GM21717 (cell line): ENCODE measurements at regions not wholly inside any gene's neighbourhood (a gene's known extent, or its start where the extent isn't known, plus 50 kb on each side); places are given as distances from the start of the nearest gene placed in this dataset.

Experiments
- ATAC-seq: cut with Tn5 transposase; IDR thresholded peaks from one replicate; pipeline ENCODE4 v1.9.1; 2021; ENCODE audit warnings: mild to moderate bottlenecking, moderate library complexity; ENCODE audit not compliant: unreplicated experiment

DNA sequence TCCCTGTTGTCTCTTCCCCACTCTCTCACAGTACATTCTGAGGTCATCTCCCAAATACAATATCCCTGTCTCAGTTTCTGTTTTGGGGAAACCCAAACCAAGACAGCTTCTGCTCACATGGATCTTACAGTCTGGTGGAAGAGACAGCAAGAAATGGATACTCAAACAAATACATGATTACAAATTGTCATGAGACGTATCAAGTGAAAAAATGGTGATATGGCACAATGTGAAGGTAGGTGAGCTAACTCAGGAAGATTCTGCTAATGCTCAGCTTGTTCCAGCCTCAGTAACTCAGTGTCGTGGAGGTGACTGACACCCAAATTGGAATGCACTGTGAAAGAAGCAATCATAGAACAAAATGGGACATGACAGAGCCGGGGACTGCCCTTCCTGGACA lies 68.3 kb downstream of the CHST1 start:
- no peak for ATAC-seq

DNA sequence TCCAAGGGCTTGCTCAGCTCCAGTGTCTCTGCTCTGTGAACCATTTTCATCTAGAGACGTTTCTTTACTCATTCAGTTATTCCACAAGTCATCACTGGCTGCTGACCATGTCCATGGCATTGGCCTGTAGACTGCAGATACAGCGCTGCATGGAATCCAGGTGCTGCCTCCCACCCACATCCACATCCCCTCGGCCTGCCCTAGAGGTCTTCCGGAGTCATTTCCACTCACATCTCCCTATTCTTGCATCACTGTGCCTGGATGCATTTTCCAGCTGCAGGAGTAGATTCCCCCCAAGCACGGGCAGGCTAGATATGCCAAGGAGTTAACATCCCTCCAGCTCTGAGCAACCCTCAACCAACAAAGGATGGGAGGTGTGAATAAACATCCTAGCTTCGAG lies 68.9 kb downstream of the CHST1 start:
- no peak for ATAC-seq

DNA sequence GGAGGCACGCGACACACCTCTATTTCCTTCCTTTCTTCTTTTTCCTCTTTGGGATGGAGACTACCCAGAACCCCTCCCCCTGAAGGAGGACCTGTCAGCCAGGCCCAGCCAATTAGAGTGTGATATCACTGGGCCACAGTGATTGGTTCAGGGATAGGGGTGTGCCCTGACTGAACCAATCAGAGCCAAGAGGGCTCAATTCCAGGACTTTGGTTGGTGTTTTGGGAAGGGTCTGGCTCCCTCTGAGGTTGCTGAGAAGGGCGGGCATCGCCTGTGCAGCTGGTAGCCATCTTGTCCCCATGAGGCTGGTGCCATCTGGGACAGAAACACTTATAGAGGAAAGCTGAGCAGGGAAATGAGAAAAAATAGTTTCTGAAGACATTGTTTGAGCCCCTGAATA lies 71.4 kb downstream of the CHST1 start:
- ATAC-seq = no peak

DNA sequence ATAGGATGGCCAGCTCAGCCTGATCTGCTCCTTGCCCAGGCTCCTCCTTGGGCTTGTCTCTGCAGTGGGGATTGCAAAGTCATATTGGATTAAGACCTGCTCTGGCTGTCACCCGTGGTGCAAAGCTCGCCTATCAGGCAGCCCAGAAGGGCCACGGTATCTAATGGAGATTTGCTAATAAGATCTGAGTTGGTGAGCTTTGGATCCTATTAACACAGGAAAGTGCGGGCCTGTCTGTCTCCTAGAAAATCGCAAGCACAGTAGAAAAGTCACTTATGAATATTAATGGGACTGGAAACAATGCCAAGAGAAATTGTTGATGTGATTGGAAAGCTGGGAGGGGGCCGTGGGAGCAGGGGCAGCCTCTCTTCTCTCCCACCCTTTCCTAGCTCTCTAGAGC lies 72.8 kb downstream of the CHST1 start:
- ATAC-seq = no peak

DNA sequence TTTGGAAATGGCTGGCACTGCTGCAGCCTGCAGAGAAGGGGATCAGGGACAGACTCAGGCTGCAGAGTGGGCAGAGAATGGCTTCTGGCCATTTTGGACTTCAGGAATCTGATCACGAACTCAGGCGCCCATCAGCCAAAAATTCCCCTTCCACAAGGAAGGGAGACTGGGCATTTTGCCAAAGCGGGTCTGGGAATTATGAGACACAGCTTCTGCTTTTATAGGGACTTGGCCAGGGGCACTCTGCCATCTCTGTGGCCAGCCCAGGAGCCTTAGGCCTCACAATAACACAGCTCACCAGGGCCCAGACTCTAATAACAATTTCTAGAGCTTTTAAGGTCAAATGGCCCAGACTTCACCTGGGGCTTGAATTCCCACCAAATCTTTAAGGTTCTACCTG lies 74.7 kb downstream of the CHST1 start:
- ATAC-seq = no peak

DNA sequence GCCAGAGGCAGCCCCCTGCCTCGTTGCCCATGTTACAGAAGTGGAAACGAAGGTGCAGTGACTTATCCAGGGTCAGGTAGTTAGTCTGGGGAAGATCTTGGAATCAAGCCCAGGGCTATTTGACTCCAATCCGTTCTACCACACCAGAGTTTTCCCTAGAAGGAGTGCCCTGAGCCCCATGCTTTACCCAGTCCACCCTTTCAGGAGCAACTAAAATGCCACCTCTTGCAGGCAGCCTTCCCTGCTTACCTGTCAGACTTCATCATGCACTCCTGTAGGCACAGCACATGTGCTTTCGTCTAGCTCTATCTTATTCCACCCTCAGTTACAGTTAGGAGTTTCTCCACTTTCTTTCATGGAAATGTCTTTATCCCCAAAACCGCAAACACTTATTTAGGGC lies 80.2 kb downstream of the CHST1 start:
- ATAC-seq = no peak

DNA sequence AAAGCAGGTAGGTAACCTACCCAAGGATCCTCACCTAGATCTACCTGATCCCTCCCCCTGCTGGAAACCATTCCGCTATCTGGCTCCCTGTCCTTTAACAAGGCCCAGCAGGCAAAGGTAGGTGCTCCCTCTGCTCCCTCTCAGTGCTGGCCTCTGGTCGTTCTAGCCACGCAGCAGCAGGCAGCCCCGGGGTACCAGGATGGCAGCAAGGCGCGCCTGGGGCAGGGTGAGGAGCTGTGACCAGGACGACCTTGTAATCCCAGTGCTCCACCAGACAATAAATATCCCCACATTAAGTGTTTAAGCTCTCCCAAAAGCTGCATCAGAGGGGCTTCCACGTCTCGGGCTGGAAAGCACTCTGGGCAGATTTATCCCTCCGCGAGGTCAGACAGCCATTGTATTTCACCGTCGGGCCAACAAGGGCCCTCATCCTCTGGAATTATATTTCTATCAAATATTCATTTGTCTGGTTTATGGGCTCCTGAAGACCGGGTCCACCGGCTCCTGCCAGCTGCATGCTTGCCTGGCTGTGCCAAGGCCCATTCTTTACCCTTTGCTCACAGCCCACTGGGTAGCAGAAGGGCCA lies 81.3 kb downstream of the CHST1 start:
- ATAC-seq = no peak

DNA sequence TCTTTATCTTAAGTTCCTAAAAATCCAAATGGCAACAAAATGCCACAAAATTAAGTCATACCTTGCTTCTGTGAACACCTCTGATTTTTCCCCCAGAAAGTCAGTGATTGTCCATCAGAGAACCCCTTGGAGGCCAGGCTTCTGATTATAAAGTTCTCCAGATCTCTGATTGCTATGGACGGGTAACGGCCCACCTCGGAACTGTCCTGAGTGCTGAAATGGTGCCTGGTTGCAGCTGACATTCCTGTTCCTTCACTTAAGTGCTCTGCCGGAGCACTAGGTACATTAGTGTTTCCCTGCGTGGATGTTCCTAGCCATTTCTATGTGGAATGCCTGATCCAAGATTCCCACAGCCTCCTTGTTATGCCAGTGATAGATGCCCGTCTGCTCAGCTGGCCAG lies 85.0 kb downstream of the CHST1 start:
- ATAC-seq = no peak

DNA sequence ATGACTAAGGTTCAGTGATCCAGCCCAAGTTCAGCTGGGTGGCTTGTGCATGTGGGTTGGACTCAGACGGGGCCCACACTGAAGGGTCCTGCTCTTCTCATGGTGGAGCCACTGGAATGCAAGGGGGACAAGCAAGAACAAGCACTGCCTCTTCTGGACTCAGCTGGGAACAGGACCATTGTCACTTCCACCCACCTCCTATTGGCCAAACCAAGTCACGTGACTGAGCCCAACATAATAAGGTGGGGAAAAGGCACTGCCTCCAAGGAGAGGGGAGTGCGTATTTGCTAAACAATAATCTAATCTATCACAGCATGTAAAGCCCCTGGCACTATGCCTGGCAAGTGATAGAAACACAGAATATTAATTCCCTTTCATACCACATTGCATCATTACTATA lies 87.1 kb downstream of the CHST1 start:
- ATAC-seq = no peak

DNA sequence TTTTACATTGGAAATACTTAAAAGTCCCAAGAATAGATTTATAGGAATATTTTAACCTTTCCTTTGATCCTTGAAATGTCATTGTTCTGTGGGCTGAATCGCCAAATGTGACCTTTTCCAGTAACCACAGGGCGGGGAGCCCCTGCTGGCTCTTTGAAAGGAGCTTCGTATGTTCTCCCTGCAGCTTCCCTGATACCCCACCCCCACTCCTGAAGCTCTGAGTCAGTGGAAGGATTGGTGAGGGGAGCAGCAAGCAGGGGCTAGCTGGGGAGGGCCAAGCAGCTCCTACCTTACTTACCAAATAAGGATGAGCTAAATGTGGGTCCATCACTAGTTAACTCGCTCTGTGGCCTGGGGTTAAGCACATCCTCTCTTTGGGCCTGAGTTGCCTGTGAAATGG lies 87.7 kb downstream of the CHST1 start:
- ATAC-seq = no peak

DNA sequence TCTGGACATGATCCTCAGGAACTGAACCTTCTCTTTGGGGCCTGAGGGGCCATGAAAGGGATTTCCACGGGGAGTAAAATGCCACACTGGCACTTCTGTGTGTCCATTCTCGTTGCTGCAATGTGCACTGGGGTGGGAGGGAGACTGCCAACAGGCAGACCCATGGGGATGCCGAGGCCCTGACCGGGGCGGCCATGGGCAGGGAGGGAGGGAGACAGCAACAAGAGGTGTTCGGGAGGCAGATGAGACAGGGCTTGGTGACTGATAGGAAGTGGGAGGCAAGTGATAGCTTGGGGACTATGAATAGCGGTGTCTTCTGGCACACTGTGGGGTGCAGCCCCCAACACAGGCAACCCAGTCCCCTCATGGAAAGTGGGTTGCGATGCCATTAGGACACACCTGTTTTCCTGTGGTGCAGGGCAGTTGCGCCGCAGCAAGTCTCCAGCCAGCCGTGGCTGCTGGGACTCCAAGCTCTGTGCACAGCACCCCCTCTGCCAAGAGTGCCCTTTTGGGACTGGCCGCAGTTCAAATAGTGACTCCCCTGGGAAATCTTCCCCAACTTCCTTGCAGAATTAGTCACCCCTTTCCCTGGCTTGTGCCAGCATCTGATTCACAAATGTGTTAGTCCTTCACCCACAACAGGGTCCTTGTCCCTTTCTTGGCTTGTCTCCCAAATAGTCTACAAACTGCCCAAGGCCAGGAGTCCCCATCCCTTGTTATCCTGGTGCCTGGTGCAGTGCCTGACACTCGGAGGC lies 88.8 kb downstream of the CHST1 start:
- ATAC-seq = no peak

DNA sequence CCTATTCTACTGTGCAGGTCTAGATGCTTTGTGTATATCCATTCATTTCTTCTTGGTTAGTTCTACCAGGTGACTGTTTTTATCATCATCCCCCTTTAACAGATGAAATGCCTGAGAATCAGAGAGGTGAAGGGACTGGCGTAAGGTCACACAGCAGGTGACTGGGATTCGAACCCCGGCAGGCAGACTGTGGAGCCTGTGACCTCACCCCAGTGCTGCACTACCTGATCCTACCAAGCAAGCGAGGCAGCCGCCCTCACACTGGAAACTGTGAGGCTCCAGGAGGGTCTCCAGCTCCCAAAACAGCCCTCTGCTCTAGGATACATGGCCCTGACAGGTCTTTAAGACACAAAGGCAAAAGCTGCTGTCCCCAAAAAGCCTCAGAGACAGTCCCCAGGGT lies 91.7 kb downstream of the CHST1 start:
- no peak for ATAC-seq

DNA sequence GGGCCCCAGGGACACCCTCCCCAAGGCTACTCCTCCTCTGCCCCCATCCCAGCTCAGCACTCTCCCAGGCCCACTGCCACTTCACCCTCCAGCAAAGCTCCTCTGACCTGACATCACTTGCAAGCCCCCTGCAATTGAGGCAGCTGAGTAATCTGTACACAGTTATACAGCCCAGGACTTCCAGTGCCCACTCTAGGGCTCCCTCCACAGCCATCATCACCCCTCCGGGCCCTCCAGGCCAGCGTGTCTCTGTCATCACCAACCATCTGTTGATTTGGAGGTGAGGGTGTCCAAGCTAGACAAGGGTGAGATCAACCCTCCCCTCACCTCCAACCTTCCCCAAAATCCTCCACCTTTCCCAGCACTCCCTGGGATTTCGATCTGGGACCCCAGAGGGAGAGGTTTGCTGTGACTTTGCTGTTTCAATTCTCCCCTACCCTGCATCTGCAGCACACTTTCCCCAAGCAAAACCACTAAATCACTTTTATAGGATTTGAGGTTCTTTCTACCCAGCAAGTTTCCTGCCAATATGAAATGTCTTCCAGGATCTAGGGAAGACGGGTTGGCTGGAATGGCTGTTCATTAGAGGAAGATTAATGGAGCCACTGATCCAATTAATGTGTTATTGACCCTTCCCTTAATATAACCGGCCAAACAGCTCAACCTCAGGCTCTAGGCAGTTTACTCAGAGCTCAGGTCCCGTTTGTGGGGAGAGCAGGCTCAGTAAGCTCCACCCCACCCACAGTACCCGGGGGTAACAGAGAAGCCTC lies 92.9 kb downstream of the CHST1 start:
- no peak for ATAC-seq

DNA sequence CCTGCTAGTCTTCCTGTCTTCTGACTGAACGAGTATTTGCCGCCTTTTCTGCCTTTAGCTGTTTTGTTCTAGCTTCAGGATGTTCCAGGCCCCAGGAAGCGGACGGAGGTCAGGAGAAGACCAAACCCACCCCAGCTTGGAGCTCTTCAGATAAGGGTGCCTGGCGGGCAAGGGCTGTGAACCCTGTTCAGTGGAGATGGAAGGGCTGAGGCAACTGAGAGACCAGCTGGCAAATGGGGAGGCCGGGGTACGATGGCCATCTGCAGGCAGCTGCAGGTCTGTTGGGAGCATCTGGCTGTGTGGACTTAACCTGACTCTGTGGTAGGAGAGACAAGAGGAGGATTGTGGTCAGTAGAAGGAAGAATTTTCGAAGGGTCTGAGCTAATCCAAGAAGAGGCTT lies 95.6 kb downstream of the CHST1 start:
- ATAC-seq = no peak

DNA sequence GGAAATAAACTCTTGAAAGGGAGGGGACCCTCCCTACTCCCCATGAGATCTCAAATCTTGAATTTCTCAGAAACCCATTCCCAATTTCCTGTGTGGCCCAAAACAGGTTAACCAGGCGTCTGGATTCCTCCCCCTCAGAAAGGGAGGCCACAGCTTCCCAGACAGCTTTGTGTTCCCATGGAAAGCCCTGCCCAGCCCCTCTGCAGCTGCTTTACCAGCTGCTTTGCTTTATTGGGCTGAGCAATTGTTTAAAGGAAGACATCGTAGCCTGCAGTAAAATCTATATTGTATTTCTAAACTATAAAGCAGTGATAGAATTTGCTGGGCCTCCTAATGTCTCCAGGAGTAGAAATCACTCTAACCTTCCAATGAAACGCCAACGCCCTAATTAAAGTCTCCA lies 97.4 kb downstream of the CHST1 start:
- no peak for ATAC-seq

DNA sequence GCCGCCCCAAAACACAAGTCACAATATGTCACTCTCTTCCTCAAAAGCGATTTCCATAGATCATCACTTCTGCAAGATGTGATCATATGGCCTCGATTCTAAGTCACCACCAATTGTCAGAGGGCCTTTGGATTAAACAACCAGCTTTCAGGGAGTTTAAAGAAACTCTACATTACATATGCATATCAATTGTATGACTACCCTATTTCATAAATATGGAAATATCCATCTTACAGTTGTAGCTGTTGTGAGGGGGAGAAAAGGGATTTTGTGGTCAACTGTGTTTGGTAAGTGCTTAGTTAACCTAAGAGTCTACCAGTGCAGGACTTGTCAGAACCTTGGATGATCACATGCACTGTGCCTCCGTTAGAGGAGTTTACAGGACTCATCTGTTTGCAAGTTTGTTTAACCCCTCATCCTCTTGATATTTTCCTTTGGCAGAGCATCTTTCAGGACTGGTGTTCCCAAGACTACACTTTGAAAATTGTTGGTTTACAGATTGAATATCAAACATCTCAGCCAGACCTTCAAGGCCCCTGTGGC lies 99.9 kb downstream of the CHST1 start:
- no peak for ATAC-seq

DNA sequence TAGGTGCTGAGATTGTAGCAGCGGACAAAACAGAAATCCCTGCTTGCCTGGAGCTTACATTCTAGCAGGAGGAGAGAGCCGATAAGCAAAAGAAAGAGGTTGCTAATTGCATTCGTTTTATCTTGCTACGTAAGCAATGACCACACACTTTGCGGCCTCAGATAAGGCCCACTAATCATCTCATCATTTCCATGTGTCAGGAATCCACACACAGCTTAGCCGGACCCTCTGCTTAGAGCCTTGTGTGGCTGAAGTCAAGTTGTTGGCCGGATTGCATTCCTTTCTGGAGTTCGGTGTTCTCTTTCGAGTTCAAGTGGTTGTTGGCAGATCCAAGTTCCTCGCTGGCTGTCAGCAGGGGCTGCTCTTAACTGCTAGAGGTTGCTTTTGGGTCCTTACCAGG lies 101.6 kb downstream of the CHST1 start:
- no peak for ATAC-seq

DNA sequence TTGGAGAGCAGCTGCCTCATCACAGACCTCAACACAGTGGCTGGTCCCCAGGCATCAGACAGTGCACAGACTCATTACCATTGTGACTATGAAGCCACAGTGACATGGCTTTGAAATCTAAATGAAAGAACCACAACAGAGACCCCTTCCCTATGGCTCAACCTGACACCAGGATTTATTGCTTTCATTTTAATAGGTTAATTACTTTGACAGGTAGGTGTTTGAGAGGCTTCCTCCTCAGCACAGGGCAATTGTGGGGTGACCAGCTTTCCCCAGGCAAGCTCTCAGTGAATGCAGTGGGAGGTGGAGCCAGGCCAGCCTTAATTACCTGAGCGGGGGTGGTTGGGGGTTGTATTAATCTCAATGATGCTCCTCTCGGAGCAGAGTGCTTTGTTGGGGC lies 102.3 kb downstream of the CHST1 start:
- no peak for ATAC-seq

DNA sequence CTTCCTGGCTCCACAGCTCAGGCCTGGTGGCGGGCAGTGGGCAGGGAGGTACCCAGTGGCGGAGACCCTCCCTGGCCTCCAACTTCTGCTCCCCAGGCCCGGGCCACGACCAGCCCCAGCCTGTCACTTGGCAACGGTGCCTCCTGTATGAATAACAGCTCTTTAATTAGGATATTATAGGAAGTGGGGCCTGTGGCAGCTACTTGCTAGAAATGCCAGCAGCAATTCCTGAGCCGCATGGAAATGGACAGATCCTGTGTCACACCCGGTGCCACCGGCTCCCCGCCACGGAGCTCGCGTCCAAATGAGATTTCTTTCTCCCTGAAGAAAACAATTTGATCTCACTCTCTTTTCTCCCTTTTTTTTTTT lies 104.5 kb downstream of the CHST1 start:
- ATAC-seq = no peak

DNA sequence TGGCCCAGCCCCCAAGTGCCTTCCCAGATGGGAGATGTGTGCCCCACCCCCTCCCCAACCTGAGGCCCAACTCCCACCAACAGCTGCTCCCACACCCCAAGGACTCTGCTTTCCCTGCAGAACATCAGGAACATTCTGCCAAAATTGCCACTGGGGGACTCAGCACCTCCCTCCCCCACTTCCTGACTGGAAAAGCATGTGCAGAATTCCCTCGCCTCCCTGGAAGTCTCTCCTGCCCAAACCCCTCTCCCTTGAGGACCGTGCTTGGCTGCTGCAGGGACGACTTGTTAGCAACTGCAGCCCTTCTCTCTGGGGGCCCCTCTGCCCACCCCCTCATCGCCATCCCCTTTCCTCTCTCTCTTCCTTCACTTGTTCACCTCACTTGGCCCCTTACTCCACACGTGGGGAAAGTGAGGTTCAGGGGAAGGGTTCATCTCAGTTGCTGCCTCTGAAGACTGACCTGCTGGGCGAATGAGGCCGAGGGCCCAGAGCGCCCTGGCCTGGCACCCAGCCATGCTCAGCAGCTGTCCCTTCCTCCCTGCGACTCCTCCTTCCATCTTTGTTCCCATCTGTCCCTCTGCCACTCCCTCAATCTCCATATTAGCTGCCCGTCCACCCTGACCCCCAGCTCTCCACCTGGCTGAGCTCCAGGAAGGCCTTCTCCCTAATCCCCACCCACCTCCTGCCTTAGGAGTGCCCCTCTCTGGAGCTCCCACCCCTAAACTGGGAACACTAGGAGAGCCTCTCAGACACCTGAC lies 105.1 kb downstream of the CHST1 start:
- no peak for ATAC-seq
